ENCODE measurements at regions not wholly inside any gene's neighbourhood (a gene's known extent, or its start where the extent isn't known, plus 50 kb on each side); places are given as distances from the start of the nearest gene placed in this dataset.

DNA sequence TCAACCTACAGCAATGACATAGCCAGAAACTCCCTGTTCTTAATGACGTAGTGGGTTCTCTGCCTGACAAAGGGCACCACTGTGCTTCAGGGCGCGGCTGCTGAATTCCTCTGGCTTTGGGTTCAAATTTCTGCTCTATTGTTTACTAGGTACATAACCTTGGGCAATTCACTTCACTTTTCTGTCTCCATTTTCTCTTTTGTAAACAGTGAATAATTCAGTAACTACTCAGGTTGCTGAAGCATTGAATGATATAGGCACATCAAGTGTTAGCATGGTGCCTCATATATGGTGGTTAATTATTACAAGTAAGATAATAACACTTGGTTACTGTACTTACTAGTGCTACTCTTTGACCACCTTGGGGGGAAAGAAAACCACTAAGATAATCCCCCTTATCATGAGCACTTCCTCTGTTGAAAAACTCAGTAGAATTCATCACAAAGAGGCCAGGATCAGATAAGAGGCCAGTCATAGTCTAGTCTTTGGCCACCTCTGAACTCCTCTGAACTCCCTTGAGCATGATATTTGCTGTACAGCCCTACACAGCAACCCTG lies 92.0 kb upstream of the AHR start:
- TF ChIP-seq POLR2AphosphoS5 (IDR thresholded peaks at IDR 0.05) = no peak
- no peak for TF ChIP-seq CTCF (IDR thresholded peaks at IDR 0.05)
- TF ChIP-seq EP300 (IDR thresholded peaks at IDR 0.05) = no peak

Measured in sigmoid colon (tissue), 4 donors.